ENCODE measurements at regions not wholly inside any gene's neighbourhood (a gene's known extent, or its start where the extent isn't known, plus 50 kb on each side); places are given as distances from the start of the nearest gene placed in this dataset.

- no peak for DNase-seq (ENCODE audit: low spot score)
- in situ Hi-C loops (cut with MboI; ENCODE audit: low pct_unique_long_range_greater_than_20kb, low sequenced_read_pairs, unreplicated experiment): no loop called here
- TF ChIP-seq CTCF (IDR thresholded peaks at IDR 0.05; ENCODE audit: extremely low read depth, insufficient read depth, missing control alignments): no peak
These were observed 246.3 kb upstream of the CLEC14A start for GRCh38 chr14:38502239-38502638.

DNA sequence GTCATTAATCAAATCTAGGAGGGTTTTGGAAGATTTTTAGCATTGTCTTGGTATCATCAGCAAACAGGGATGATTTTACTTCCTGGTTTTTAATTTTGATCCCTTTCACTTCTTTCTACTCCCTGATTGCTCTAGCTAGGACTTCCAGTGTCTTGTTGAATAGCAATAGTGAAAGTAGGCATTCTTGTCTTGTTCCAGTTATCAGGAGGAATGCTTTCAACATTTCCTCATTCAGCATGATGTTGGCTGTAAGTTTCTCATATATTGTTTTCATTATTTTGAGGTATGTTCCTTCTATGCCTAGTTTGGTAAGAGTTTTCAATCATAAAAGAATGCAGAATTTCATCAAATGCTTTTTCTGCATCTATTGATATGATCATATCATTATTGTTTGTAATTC is 244.2 kb upstream of the CLEC14A start:
- TF ChIP-seq CTCF (IDR thresholded peaks at IDR 0.05; ENCODE audit: extremely low read depth, insufficient read depth, missing control alignments): no peak
- DNase-seq (ENCODE audit: low spot score): no peak
- in situ Hi-C loops (cut with MboI; ENCODE audit: low pct_unique_long_range_greater_than_20kb, low sequenced_read_pairs, unreplicated experiment): no loop called here

DNA sequence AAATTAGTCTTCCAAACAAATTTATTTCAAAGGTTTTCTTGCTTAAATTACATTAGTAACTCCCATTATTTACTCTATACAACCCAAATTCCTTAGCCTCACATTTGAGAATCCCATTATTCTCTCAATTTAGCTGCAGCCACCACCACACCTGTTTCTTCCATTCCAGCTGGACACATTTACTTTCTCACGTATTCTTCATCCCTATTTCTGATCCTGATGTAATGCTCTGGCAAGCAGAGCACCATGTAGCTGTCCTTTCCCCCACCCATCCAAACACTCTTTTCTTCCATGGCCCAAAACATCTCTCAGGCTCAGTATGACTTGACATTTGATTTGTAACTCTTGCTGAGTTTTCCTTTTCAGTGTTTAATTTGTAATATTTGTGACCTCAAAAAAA is 240.2 kb upstream of the CLEC14A start:
- no peak for DNase-seq (ENCODE audit: low spot score)
- no peak for TF ChIP-seq CTCF (IDR thresholded peaks at IDR 0.05; ENCODE audit: extremely low read depth, insufficient read depth, missing control alignments)
- in situ Hi-C loops (cut with MboI; ENCODE audit: low pct_unique_long_range_greater_than_20kb, low sequenced_read_pairs, unreplicated experiment): no loop called here

- no peak for TF ChIP-seq CTCF (IDR thresholded peaks at IDR 0.05; ENCODE audit: extremely low read depth, insufficient read depth, missing control alignments)
- in situ Hi-C loops (cut with MboI; ENCODE audit: low pct_unique_long_range_greater_than_20kb, low sequenced_read_pairs, unreplicated experiment): no loop called here
- DNase-seq (ENCODE audit: low spot score): no peak
These were observed 234.4 kb upstream of the CLEC14A start for GRCh38 chr14:38490273-38490672.

- no peak for TF ChIP-seq CTCF (IDR thresholded peaks at IDR 0.05; ENCODE audit: extremely low read depth, insufficient read depth, missing control alignments)
- DNase-seq (ENCODE audit: low spot score): no peak
- in situ Hi-C loops (cut with MboI; ENCODE audit: low pct_unique_long_range_greater_than_20kb, low sequenced_read_pairs, unreplicated experiment): no loop called here
These were observed 229.1 kb upstream of the CLEC14A start for GRCh38 chr14:38485026-38485425.

- in situ Hi-C loops (cut with MboI; ENCODE audit: low pct_unique_long_range_greater_than_20kb, low sequenced_read_pairs, unreplicated experiment): no loop called here
- DNase-seq (ENCODE audit: low spot score): no peak
- no peak for TF ChIP-seq CTCF (IDR thresholded peaks at IDR 0.05; ENCODE audit: extremely low read depth, insufficient read depth, missing control alignments)
These were observed 226.2 kb upstream of the CLEC14A start for GRCh38 chr14:38481952-38482678.
